Gastrocnemius medialis (tissue), 4 donors: ENCODE measurements at regions not wholly inside any gene's neighbourhood (a gene's known extent, or its start where the extent isn't known, plus 50 kb on each side); places are given as distances from the start of the nearest gene placed in this dataset.

Source experiments
- POLR2A ChIP-seq, 2 donors: fragments of 450-650 bp; IDR thresholded peaks; one replicate each; pipeline ENCODE4 v1.6.1; 2017; ENCODE audit warnings: antibody characterized with exemption in 2 of 2, mild to moderate bottlenecking in 2 of 2, moderate library complexity in 2 of 2
- TF ChIP-seq, protein P1 (sequence below), 5 experiments: fragments of 450-650 bp in 3 of 5; fragments of 200-600 bp in 2 of 5; sonication (generic) in 2 of 5; IDR thresholded peaks in 4 of 5; conservative IDR thresholded peaks in 1 of 5; 1 replicate in 4 of 5; 2 replicates in 1 of 5; pipeline ENCODE4 v1.5.1; 2016 to 2019; ENCODE audit warnings: antibody characterized with exemption in 5 of 5, mild to moderate bottlenecking in 3 of 5, moderate library complexity in 3 of 5

- TF ChIP-seq, protein P1, sequence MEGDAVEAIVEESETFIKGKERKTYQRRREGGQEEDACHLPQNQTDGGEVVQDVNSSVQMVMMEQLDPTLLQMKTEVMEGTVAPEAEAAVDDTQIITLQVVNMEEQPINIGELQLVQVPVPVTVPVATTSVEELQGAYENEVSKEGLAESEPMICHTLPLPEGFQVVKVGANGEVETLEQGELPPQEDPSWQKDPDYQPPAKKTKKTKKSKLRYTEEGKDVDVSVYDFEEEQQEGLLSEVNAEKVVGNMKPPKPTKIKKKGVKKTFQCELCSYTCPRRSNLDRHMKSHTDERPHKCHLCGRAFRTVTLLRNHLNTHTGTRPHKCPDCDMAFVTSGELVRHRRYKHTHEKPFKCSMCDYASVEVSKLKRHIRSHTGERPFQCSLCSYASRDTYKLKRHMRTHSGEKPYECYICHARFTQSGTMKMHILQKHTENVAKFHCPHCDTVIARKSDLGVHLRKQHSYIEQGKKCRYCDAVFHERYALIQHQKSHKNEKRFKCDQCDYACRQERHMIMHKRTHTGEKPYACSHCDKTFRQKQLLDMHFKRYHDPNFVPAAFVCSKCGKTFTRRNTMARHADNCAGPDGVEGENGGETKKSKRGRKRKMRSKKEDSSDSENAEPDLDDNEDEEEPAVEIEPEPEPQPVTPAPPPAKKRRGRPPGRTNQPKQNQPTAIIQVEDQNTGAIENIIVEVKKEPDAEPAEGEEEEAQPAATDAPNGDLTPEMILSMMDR (IDR thresholded peaks at IDR 0.05 in 4 of 5, conservative IDR thresholded peaks at IDR 0.05 in 1 of 5) = no peak
- no peak for TF ChIP-seq POLR2A (IDR thresholded peaks at IDR 0.05)
Measured at GRCh38 chr14:34060651-34060999, 109.8 kb upstream of the EGLN3 start.
